GM18508 (cell line): ENCODE measurements at regions not wholly inside any gene's neighbourhood (a gene's known extent, or its start where the extent isn't known, plus 50 kb on each side); places are given as distances from the start of the nearest gene placed in this dataset.
"Not testable (repeated sequence)": the region's sequence is repeated elsewhere in the genome, so short reads cannot be mapped to it uniquely, and the experiment has no call there.

Experiments
- ATAC-seq: cut with Tn5 transposase; IDR thresholded peaks from one replicate; pipeline ENCODE4 v1.9.1; 2021; ENCODE audit warnings: moderate number of reproducible peaks; ENCODE audit not compliant: insufficient read depth, unreplicated experiment

GRCh38 chr5:174528821-174529544 lies 195.4 kb upstream of the MSX2 start:
- ATAC-seq: no peak

- ATAC-seq: no peak
Observed at GRCh38 chr5:174529925-174530681, 194.3 kb upstream of the MSX2 start.

- ATAC-seq: no peak
Observed at GRCh38 chr5:174531782-174532191, 192.6 kb upstream of the MSX2 start.

- ATAC-seq: no peak
Observed at GRCh38 chr5:174532455-174533453, 191.6 kb upstream of the MSX2 start.

GRCh38 chr5:174533751-174534241 lies 190.6 kb upstream of the MSX2 start:
- no peak for ATAC-seq

GRCh38 chr5:174535669-174536068 lies 188.7 kb upstream of the MSX2 start:
- no peak for ATAC-seq

GRCh38 chr5:174539823-174540222 lies 184.6 kb upstream of the MSX2 start:
- ATAC-seq: not testable (repeated sequence)

- no peak for ATAC-seq
Observed at GRCh38 chr5:174542037-174542436, 182.3 kb upstream of the MSX2 start.

- no peak for ATAC-seq
Observed at GRCh38 chr5:174542471-174542870, 181.9 kb upstream of the MSX2 start.

- ATAC-seq: no peak
Observed at GRCh38 chr5:174545926-174546325, 178.5 kb upstream of the MSX2 start.

- no peak for ATAC-seq
Observed at GRCh38 chr5:174547814-174548213, 176.6 kb upstream of the MSX2 start.

- no peak for ATAC-seq
Observed at GRCh38 chr5:174549254-174549653, 175.1 kb upstream of the MSX2 start.

GRCh38 chr5:174550026-174550425 lies 174.4 kb upstream of the MSX2 start:
- ATAC-seq: no peak

GRCh38 chr5:174552428-174552827 lies 172.0 kb upstream of the MSX2 start:
- no peak for ATAC-seq

GRCh38 chr5:174553556-174553955 lies 170.8 kb upstream of the MSX2 start:
- no peak for ATAC-seq

- no peak for ATAC-seq
Observed at GRCh38 chr5:174555726-174556125, 168.7 kb upstream of the MSX2 start.

GRCh38 chr5:174556756-174557155 lies 167.6 kb upstream of the MSX2 start:
- ATAC-seq: no peak

GRCh38 chr5:174558190-174558589 lies 166.2 kb upstream of the MSX2 start:
- no peak for ATAC-seq

GRCh38 chr5:174559141-174559540 lies 165.2 kb upstream of the MSX2 start:
- no peak for ATAC-seq

- ATAC-seq: no peak
Observed at GRCh38 chr5:174559566-174560090, 164.8 kb upstream of the MSX2 start.
